Heart right ventricle (tissue), 16 donors: ENCODE measurements at regions not wholly inside any gene's neighbourhood (a gene's known extent, or its start where the extent isn't known, plus 50 kb on each side); places are given as distances from the start of the nearest gene placed in this dataset.

ENCODE experiments used
- ATAC-seq, 8 donors: fragments of 200-7000 bp; cut with Tn5 transposase; one replicate each; pipeline ENCODE4 v1.9.1; 2020; ENCODE audit warnings: mild to moderate bottlenecking in 8 of 8, moderate library complexity in 8 of 8, moderate number of reproducible peaks in 1 of 8
- DNase-seq, 2 donors: peaks; one replicate each; pipeline ENCODE4 v3.0.0-alpha.2; 2020
- H3K27ac ChIP-seq, 10 donors: fragments of 200-600 bp; sonication (generic) in 2 of 10; one replicate each; pipeline versions ENCODE4 v1.5.0 to v1.8.0; 2020 to 2022; ENCODE audit warnings: mild to moderate bottlenecking in 3 of 10
- H3K27me3 ChIP-seq, 7 donors: fragments of 200-600 bp; one replicate each; pipeline ENCODE4 v1.8.0; 2021 to 2022; ENCODE audit warnings: mild to moderate bottlenecking in 2 of 7
- H3K36me3 ChIP-seq, 9 donors: fragments of 200-600 bp; sonication (generic) in 1 of 9; one replicate each; pipeline versions ENCODE4 v1.5.0 to v1.8.0; 2020 to 2022; ENCODE audit warnings: mild to moderate bottlenecking in 2 of 9
- H3K4me1 ChIP-seq, 9 donors: fragments of 200-600 bp; sonication (generic) in 1 of 9; one replicate each; pipeline versions ENCODE4 v1.5.0 to v1.8.0; 2020 to 2022; ENCODE audit warnings: mild to moderate bottlenecking in 4 of 9
- H3K4me3 ChIP-seq, 10 donors: fragments of 200-600 bp; sonication (generic) in 2 of 10; one replicate each; pipeline versions ENCODE4 v1.5.0 to v1.8.0; 2020 to 2022; ENCODE audit warnings: mild to moderate bottlenecking in 7 of 10, moderate library complexity in 2 of 10
- H3K9me3 ChIP-seq, 11 donors: fragments of 200-600 bp in 10 of 11; sonication (generic) in 2 of 11; one replicate each; pipeline versions ENCODE4 v1.5.0 to v1.8.0; 2013 to 2022; ENCODE audit warnings: mild to moderate bottlenecking in 2 of 11, control low read depth in 1 of 11, moderate library complexity in 1 of 11
- WGBS, 2 donors: extraction: QIAGEN DNeasy Blood & Tissue Kit; methylation state at CpG; one replicate each; pipeline ENCODE4 v1.1.7; 2013; ENCODE audit warnings: inconsistent platforms in 1 of 2; 5-methylcytosine and 5-hydroxymethylcytosine counted together
- intact Hi-C, 10 donors: fragments of 100-400 bp; cut with DNase I; formaldehyde crosslinking; loops; one replicate each; pipeline versions ENCODE4 v1.11.1 to v1.14.2; 2022
- TF ChIP-seq, protein P1 (sequence below), 9 donors: fragments of 200-600 bp; sonication (generic) in 2 of 9; IDR thresholded peaks; one replicate each; pipeline versions ENCODE4 v1.5.0 to v1.8.0; 2021 to 2022; ENCODE audit warnings: antibody characterized with exemption in 9 of 9, mild to moderate bottlenecking in 5 of 9, moderate library complexity in 1 of 9
- donor health status: Arrhythmogenic right ventricular cardiomyopathy.
- donor health status: ischemic (EF 13 %, LVEDD 7.1; RV severe dilation, severe dysfunction).
- donor health status: healthy with polysubstance abuse.
- donor health status: DM: no; HTN: yes; CAD: no.
- donor health status: DM: no; HTN: no; CAD: no.
- donor health status: ischemic (EF 25% LVEDD 6.9; RV normal size, moderate dysfunction).
- donor health status: ischemic (EF 25% LVEDD 5.7; RV mildly dilated, moderate dysfunction).
- donor health status: healthy.
- donor health status: DM: yes; HTN: yes; CAD: no.
- donor health status: Ischemic cardiomyopathy.
- donor health status: ischemic (EF 35%, LVEDD 5.7; RV mildly dilated, moderate dysfunction).
- donor health status: nonischemic (EF 11% LVEDD 7.7; RV severe dilation, severe dysfunction).
- donor health status: DM: yes; HTN: yes; CAD: no.
- donor health status: PGD.
- donor health status: ischemic (EF 29% LVEDD 5.4; RV normal size, mild dysfunction).
- donor health status: nonischemic (EF 23%, LVEDD 6.1; RV moderate dilation, normal function).

DNA sequence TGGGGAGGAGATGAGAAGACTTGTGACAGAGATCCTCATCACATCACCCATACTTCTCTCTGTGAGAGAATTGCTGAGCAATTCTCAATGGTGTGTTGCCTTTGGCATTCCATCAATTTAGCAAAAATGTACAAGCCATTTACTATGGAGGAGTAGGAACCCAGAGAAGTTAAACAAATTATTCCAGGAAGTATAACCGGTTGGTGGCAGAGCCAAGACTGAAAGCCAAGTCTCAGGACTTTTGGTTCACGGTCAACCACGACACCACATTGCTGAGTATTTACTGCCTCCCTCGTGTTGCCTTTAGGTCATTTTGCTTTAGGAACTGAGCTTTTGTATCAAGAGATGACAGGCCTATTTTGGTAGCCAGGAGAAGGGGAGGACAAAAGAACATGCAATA is 88.0 kb upstream of the ELMO1 start:
- no peak overlapping the region for H3K27ac ChIP-seq
- intact Hi-C loops: no loop called here
- H3K4me1 ChIP-seq: no peaks in the 10 kb centered on the region
- TF ChIP-seq, protein P1, sequence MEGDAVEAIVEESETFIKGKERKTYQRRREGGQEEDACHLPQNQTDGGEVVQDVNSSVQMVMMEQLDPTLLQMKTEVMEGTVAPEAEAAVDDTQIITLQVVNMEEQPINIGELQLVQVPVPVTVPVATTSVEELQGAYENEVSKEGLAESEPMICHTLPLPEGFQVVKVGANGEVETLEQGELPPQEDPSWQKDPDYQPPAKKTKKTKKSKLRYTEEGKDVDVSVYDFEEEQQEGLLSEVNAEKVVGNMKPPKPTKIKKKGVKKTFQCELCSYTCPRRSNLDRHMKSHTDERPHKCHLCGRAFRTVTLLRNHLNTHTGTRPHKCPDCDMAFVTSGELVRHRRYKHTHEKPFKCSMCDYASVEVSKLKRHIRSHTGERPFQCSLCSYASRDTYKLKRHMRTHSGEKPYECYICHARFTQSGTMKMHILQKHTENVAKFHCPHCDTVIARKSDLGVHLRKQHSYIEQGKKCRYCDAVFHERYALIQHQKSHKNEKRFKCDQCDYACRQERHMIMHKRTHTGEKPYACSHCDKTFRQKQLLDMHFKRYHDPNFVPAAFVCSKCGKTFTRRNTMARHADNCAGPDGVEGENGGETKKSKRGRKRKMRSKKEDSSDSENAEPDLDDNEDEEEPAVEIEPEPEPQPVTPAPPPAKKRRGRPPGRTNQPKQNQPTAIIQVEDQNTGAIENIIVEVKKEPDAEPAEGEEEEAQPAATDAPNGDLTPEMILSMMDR (IDR thresholded peaks at IDR 0.05): no peak
- H3K4me3 ChIP-seq: no peak overlapping the region
- WGBS, 2 donors: 51 to 74% methylated on average over 4 of the region's 4 CpGs
- ATAC-seq (no peak), DNase-seq (no peak)
- no peaks in the 10 kb centered on the region for H3K36me3 ChIP-seq
- H3K27me3 ChIP-seq: no peaks in the 10 kb centered on the region
- no peaks in the 10 kb centered on the region for H3K9me3 ChIP-seq

GRCh38 chr7:37537439-37537838 is 88.8 kb upstream of the ELMO1 start:
- ATAC-seq: no peak
- WGBS, 2 donors: 93 to 96% methylated on average over 5 of the region's 5 CpGs

GRCh38 chr7:37538945-37539344 is 90.3 kb upstream of the ELMO1 start:
- Histone ChIP-seq H3K9me3 (no peaks in the 10 kb centered on the region), H3K27ac (no peak overlapping the region), H3K4me3 (no peak overlapping the region), H3K4me1 (no peaks in the 10 kb centered on the region), H3K27me3 (no peaks in the 10 kb centered on the region), H3K36me3 (no peaks in the 10 kb centered on the region)
- intact Hi-C loops: no loop called here
- 90% methylated on average over 4 of the region's 4 CpGs for WGBS, 2 donors
- TF ChIP-seq, protein P1 (IDR thresholded peaks at IDR 0.05): no peak
- DNase-seq (no peak), ATAC-seq (no peak)

More at GRCh38 chr7:37537439-37537838, 88.8 kb upstream of the ELMO1 start:
- no peaks in the 10 kb centered on the region for H3K27me3 ChIP-seq
- intact Hi-C loops: no loop called here
- no peaks in the 10 kb centered on the region for H3K4me1 ChIP-seq
- H3K9me3 ChIP-seq: no peaks in the 10 kb centered on the region
- TF ChIP-seq, protein P1 (IDR thresholded peaks at IDR 0.05): no peak
- no peaks in the 10 kb centered on the region for H3K36me3 ChIP-seq
- H3K4me3 ChIP-seq: no peak overlapping the region
- H3K27ac ChIP-seq: no peak overlapping the region
- no peak for DNase-seq

DNA sequence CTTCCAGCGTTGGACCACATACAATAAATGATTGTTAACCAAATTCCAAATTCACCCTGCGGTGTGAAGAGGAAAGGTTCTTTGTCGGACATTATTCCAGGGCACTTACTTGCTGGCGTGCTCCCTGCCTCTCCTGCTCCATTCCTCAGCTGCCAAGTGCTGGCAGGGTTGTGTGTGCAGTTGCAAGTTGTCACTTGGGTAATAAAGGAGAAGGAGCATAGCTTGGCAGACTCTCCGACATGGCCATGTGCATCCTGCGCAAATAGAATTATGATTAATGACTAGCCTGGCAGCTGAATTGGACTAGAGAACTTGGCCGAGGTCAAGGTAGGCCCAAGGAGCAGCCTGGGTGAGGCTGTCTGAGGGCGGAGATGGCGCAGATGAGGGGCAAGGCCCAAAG is 92.3 kb upstream of the ELMO1 start:
- peaks cover 0 to 1% (median 0%) of the 10 kb centered on the region in 9 donors for H3K4me1 ChIP-seq
- DNase-seq: peak in 1 of 2 donors; percentile 31
- 89 to 92% methylated on average over 9 of the region's 9 CpGs for WGBS, 2 donors
- H3K4me3 ChIP-seq: no peak overlapping the region
- no peaks in the 10 kb centered on the region for H3K9me3 ChIP-seq
- no peaks in the 10 kb centered on the region for H3K27me3 ChIP-seq
- TF ChIP-seq, protein P1 (IDR thresholded peaks at IDR 0.05): no peak
- H3K27ac ChIP-seq: no peak overlapping the region
- peak in 4 of 8 donors; percentile 37 to 96 (median 57) for ATAC-seq
- H3K36me3 ChIP-seq: no peaks in the 10 kb centered on the region
- intact Hi-C loops: loop anchor here in 1 of 10 donors (10.0 kb wide), 1 partner anchor 184 kb away; no protein-coding TSS in a partner anchor
